LNCAP (cell line): ENCODE measurements at regions not wholly inside any gene's neighbourhood (a gene's known extent, or its start where the extent isn't known, plus 50 kb on each side); places are given as distances from the start of the nearest gene placed in this dataset.

Experiments
- TF ChIP-seq, protein P1 (sequence below): fragments of 450-650 bp; IDR thresholded peaks from 2 replicates; pipeline ENCODE4 v1.5.1; 2017; ENCODE audit warnings: mild to moderate bottlenecking

DNA sequence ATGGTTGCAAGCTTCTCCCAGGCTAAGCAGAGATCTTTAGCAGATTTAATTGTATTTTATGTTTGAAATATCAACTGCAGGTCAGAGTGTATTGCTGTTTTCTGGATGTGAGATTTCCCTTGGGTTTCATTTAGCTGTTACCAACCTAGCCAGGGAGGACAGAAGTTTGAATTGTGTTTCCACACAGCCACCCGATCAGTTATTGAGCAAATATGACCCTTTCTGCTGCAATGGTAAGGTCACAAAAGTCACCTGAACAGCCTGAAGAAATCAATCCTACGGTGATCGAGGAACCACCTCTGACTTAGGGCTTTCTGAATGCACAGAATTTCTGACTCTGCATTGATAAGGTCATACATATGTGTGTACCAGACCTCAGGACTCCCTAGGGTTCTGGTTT lies 419.9 kb downstream of the MAN2A1 start:
- TF ChIP-seq, protein P1, sequence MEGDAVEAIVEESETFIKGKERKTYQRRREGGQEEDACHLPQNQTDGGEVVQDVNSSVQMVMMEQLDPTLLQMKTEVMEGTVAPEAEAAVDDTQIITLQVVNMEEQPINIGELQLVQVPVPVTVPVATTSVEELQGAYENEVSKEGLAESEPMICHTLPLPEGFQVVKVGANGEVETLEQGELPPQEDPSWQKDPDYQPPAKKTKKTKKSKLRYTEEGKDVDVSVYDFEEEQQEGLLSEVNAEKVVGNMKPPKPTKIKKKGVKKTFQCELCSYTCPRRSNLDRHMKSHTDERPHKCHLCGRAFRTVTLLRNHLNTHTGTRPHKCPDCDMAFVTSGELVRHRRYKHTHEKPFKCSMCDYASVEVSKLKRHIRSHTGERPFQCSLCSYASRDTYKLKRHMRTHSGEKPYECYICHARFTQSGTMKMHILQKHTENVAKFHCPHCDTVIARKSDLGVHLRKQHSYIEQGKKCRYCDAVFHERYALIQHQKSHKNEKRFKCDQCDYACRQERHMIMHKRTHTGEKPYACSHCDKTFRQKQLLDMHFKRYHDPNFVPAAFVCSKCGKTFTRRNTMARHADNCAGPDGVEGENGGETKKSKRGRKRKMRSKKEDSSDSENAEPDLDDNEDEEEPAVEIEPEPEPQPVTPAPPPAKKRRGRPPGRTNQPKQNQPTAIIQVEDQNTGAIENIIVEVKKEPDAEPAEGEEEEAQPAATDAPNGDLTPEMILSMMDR: no peak

DNA sequence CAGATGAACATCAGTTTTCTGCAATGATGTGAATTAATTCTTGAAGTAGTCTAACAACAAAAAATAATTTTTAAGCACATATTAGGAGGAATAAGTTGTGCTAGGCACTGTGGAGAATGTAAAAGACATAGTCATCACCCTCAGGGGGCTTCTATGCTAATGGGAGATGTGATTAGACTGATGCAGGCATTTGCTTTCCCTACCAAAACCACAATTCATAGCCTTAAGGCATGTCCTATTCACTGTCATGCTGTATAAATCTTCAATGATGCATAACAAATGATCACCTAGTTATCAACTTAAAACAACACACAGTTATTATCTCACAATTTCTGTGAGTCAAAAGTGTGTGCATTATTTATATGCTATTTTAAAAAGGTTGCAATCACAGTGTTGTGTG lies 422.6 kb downstream of the MAN2A1 start:
- TF ChIP-seq, protein P1: no peak

DNA sequence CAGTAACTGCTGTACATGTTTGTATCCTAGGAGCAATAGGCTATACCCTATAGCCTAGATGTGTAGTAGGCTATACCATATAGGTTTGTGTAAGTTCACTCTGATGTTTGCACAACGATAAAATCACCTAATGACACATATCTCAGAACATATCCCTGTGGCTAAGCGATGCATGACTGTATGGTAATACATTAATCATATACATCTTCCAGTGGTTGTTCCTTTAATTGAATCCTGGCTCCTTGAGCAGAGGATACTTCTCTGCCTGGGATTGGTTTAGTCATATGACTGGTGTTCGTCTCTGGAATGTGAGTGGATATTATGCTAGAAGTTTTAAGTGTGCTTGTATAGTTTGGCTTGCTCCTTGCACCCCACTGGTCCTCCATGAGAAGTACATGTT lies 425.8 kb downstream of the MAN2A1 start:
- TF ChIP-seq, protein P1: no peak

DNA sequence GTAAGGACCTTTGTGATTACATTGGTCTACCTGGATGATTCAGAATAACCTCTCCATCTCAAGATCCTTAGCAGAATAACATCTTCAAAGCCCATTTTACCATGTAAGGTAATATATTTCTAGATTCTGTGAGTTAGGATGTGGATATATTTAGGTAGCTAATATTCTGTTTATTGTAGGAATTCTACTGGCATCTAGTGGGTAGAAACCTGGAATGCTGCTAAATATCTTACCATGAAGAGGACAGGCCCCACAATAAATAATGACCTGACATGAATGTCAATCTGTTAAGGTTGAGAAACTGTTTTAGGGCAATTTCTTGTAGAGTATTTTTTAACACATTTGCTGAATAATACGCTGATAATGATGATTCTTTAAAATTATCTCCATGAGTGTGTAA lies 426.8 kb downstream of the MAN2A1 start:
- TF ChIP-seq, protein P1: no peak

DNA sequence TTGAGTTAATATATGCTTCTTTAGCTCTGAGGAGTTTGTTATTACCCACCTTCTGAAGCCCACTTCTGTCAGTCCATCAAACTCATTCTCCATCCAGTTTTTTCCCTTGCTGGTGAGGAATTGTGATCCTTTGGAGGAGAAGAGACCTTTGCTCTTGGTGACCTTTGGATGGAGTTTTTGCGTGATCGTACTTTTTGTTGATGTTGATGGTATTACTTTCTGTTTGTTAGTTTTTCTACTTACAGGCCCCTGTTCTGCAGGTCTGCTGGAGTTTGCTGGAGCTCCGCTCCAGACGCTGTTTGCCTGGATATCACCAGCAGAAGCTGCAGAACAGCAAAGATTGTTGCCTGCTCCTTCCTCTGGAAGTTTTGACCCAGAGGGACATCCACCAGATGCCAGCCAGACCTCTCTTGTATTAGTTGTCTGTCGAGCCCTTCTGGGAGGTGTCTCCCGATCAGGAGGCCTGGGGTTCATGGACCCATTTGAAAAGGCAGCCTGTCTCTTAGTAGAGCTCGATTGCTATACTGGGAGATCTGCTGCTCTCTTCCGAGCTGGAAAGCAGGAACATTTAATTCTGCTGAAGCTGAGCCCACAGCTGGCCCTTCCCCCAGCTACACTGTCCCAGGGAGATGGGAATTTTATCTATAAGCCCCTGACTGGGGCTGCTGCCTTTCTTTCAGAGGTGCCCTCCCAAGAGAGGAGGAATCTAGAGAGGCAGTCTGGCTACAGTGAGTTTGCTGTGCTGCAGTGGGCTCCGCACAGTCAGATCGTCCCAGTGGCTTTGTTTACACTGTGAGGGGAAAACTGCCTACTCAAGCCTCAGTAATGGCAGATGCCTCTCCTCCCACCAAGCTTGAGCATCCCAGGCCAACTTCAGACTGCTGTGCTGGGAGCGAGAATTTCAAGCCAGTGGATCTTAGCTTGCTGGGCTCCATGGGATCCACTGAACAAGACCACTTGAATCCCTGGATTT lies 445.5 kb downstream of the MAN2A1 start:
- TF ChIP-seq, protein P1: no peak

DNA sequence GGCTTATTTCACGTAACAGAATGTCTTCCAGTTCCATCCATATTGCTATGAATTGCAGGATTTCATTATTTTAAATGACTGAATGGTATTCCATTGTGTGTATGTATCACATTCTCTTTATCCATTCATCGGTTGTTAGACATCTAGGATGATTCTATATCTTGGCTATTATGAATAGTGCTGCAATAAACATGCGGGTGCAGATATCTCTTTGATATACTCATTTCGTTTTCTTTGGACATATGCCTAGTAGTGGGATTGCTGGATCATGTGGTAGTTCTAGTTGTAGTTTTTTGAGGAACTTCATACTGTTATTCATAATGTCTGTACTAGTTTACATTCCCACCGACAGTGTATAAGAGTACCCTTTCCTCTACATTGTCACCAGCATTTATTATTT lies 460.5 kb downstream of the MAN2A1 start:
- TF ChIP-seq, protein P1: no peak

DNA sequence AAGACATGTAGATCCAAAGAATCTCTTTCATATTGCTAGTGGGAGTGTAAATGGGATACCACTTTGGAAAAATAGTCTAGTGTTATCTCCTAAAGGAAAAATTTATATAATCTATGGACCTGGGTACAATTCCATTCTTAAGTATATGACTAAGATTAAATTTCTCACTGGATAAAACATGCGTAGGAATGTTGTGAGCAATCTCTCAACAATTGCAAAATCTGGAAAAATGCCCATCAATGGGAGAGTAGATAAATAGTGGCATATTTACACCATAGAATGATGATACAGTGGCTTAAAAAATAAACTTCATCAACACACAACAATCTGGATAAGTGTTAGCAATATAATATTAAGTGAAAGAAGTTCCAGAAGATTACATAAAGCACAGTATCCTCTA lies 469.5 kb downstream of the MAN2A1 start:
- TF ChIP-seq, protein P1: no peak
